IPS-18c (cell line): ENCODE measurements at regions not wholly inside any gene's neighbourhood (a gene's known extent, or its start where the extent isn't known, plus 50 kb on each side); places are given as distances from the start of the nearest gene placed in this dataset.

Source experiments
- H3K4me3 ChIP-seq: 2 replicates; pipeline ENCODE4 v1.7.0; 2013; ENCODE audit warnings: low read depth, mild to moderate bottlenecking, low read length, moderate library complexity; ENCODE audit not compliant: insufficient read depth
- H3K9me3 ChIP-seq: one replicate; pipeline ENCODE4 v1.6.1; 2013; ENCODE audit warnings: mild to moderate bottlenecking, low read length, moderate library complexity; ENCODE audit not compliant: control insufficient read depth, insufficient read depth

DNA sequence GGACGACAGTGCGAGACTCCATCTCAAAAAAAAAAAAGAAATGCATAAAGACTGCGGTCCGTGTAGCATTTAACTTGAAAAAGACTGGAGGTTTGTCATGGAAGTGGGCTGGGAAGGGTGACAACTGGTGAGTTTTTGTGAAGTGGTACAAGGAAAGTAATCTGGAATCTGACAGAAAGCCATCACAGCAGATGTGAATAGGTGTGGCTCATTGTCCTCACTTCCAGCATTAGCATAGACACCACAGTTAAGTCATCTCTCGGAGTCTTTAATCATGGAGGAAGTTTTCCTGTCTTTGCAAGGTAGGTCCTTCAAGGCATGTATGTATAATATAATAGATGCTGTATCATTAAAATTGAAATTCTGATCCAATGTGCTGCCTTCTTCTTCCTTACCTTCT lies 453.2 kb downstream of the TFAP2A start:
- no peak overlapping the region for H3K4me3 ChIP-seq
- no peaks in the 10 kb centered on the region for H3K9me3 ChIP-seq

DNA sequence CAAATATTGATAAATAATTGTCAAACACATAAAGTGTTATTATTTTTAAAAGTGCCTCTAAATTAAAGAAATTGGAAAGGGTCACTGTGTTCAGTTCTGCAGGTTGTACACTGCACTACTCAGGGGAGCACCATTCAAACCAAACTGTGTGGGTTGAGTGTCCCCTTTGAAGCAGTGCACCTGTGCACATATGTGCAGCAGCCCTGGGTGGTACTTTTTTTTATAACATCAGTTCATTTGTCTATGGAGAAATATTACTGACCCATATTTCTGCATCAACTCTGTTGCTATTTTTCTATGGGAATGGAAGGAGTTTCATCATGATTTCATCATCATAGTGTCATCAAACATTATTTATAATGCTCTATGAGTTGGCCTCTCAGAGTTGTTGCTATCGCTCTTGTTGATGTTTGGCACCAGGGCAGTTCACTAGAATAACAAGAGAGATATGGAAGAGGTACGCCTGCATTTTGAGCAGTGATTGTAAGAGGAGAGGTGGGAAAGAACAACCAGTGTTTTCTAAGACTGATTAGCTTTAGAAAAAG lies 457.6 kb downstream of the TFAP2A start:
- H3K4me3 ChIP-seq = no peak overlapping the region
- H3K9me3 ChIP-seq = no peaks in the 10 kb centered on the region

DNA sequence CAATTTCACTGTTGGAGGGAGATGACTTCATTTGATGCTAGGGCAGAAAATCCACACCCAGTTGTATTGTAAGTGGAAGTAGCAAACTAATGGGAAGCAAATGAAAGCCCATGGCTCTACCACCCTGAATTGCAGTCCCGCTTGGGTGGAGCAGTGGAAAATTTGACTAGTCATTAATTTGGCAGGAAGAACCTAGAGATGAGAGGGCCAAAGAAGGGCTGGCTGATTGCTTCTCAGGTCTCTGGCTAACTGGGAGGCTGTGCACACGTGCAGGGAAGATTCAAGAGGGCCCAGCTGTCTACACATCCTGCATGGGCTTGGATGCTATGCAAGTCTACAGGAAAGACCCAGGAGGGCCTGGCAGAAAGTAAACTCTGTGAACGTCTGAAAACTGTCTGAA lies 466.2 kb downstream of the TFAP2A start:
- Histone ChIP-seq H3K9me3 (no peaks in the 10 kb centered on the region), H3K4me3 (no peak overlapping the region)

DNA sequence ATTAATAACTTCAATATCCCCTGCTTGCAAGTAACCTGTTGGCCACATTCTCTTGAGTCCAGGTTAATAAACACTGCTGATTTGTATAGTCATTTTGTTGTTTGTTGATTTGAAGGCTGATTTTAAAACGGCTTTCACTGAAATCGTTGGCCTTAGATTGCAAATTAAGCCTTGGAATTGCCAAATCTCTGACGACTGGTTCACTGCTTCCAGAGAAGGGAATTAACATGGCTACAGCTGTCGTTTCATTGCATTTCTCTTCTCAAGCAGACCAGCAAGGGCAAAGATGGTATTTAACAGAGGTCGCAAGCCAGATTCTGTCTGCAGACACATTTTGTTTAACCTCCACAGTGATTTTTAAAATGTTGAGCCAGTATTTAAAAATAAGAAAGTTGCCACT lies 470.9 kb downstream of the TFAP2A start:
- peaks cover 3% of the 10 kb centered on the region for H3K9me3 ChIP-seq
- H3K4me3 ChIP-seq = no peak overlapping the region

DNA sequence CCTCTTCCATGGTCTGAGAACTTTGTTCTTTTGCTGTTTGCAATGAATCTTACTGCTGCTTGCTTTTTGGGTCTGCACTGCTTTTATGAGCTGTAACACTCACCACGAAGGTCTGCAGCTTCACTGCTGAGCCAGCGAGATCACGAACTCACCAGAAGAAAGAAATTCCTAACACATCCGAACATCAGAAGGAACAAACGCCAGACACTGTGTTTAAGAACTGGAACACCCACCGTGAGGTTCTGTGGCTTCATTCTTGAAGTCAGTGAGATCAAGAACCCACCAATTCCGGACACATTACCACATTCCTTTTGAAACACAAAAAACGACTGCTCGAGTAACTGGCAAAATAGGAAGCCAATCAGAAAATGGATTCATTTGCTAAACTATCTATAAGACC lies 471.8 kb downstream of the TFAP2A start:
- Histone ChIP-seq H3K9me3 (peaks cover 3% of the 10 kb centered on the region), H3K4me3 (no peak overlapping the region)

DNA sequence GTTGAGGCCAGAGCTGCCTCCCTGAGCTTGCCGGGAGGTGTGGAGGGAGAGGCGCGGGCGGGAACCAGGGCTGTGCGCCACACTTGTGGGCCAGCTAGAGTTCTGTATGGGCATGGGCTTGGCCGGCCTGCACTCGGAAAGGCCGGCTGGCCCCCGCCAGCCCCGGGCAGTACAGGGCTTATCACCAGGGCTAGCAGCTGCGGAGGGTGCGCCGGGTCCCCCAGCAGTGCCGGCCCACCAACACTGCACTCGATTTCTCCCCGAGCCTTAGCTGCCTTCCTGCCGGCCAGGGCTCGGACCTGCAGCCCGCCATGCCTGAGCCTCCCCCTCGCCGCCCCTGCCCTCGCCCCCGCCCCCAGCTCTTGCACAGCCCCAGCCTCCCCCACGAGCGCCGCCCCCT lies 472.7 kb downstream of the TFAP2A start:
- peaks cover 3% of the 10 kb centered on the region for H3K9me3 ChIP-seq
- H3K4me3 ChIP-seq = no peak overlapping the region

DNA sequence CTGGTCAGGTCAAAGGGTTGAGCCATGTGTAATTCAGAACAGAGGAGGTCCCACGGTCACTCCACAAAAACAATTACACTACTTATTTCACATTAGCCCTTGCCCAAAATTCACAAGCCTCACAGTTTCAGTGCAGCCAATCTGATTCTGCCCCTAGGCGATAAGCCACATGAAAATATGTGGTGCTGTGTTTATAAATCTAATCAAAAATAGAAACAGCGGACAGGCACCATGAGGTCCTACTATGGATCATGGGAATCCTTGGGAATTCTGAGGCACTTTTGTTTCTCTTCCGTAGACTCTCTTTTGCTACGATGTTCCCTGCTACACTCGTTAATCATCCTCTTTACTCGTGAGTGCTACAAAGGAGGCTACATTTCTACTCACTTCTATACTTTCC lies 476.1 kb downstream of the TFAP2A start:
- Histone ChIP-seq H3K9me3 (peaks cover 3% of the 10 kb centered on the region), H3K4me3 (no peak overlapping the region)

DNA sequence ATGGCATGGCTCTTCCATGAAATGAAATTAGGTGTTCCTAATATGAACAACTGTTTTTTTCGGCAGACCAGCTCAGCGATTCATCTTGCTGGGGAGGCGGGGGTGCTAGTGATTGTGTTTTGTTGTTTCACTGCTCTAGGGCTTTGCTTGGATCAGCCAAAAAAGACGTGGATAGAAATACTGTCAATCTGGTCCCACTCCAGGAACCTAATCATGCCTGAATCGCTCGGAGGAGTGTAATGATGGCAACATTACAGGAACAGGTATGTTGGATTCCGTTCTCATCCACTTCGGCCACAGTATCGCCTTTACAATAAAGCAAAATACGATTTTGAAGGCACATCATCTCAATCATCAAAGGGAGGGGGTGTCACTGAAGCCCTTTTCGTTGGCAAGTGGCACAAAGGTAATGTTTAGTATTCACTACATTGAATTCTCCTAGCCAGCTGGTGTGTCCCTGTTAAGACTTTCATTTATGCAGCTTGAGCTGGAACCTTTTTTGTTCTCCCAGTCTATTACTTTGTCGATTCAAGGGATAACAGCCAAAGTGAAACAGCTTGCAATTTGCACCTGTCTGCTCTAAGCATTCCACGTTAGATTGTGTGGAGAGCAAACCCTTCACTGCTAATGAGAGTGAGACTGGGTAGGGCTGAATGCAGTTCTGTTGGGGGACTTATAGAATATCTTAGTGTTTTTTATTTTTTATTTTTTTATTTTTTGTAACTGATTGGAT lies 477.7 kb downstream of the TFAP2A start:
- Histone ChIP-seq H3K4me3 (no peak overlapping the region), H3K9me3 (peaks cover under 1% of the 10 kb centered on the region)

DNA sequence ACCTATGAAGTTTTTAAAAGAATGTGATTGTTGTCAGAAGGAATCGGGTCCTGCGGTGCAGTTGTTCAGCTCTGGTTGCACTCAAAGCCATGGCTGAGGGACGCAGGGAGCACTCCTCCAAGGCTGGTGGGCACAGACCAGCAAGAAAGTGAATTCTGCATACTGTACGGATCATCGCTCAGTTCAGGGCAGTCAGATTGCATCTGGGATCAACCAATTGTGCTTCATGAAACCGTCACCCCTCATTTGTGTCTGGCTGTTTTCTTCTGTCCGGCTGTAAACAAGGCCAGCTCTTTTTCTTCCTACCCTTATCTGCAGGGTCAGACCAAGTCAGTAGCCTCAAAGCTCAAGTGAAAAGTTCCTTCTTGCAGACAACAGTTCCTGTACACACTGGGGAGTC lies 478.3 kb downstream of the TFAP2A start:
- H3K4me3 ChIP-seq = no peak overlapping the region
- H3K9me3 ChIP-seq = no peaks in the 10 kb centered on the region

DNA sequence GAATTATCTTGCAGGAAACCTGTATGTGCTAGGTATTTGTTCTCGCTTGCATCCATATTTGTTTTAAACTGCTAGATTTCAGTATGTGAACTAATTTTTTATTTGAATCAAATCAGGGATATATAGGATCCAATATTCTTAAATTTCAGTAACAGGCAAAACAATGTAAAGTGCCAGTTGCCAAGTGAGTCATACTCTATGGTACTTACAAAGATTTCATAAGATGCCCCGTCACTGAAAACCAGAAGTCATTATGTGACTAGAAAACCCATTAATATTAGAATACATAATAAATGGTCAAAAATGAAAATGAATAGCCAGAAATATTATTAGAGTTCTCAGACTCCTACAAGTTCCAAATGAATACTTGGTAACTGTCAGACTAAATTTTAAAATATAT lies 481.2 kb downstream of the TFAP2A start:
- Histone ChIP-seq H3K4me3 (no peak overlapping the region), H3K9me3 (no peaks in the 10 kb centered on the region)

DNA sequence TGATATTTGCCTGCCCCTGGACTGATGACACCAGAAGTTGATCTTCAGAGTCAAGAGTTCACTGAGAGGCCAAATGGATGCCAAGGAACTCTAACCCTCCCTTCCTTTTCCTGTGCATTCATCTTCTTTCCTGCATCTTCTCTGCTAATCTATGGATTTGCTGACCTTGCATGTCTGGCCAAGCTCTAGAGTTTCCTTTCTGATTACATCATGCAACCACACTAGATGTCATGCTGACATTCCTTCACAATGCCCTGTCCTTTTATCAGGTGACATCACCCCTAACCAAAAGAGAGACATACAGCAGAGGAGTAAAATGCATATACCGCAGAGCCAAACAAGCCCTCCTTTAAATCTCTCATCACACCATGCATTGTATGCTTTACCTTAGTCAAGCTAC lies 487.6 kb downstream of the TFAP2A start:
- Histone ChIP-seq H3K9me3 (no peaks in the 10 kb centered on the region), H3K4me3 (no peak overlapping the region)

DNA sequence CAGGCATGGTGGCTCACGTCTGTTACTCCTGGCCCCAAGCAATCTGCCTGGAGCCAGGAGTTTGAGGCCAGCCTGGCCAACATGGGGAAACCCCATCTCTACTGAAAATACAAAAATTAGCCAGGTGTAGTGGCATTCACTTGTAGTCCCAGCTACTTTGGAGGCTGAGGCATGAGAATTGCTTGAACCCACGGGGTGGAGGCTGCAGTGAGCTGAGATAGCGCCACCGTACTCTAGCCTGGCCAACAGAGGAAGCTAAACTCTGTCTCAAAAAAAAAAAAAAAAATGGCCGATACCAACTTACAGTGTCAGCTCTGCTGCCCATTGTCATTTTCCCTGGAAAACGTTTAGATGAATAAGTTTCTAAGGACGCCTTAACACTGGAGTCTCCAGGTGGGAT lies 489.9 kb downstream of the TFAP2A start:
- Histone ChIP-seq H3K4me3 (no peak overlapping the region), H3K9me3 (no peaks in the 10 kb centered on the region)

DNA sequence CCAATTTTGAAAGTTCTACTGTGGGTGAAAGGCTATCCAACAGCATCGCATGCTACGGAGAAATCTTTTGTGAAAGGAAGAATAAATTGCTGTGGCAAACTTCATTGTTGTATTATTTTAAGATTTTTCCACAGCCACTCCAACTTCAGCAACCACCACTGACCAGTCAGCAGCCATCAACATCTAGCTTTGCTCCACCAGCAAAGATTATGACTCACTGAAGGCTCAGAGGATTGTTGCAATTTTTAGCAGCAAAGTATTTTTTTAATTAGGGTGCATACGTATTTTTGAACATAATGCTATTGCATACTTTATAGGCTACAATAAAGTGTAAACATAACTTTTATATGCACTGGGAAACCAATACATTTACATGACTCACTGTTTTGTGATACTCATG lies 493.5 kb downstream of the TFAP2A start:
- H3K4me3 ChIP-seq = no peak overlapping the region
- no peaks in the 10 kb centered on the region for H3K9me3 ChIP-seq

DNA sequence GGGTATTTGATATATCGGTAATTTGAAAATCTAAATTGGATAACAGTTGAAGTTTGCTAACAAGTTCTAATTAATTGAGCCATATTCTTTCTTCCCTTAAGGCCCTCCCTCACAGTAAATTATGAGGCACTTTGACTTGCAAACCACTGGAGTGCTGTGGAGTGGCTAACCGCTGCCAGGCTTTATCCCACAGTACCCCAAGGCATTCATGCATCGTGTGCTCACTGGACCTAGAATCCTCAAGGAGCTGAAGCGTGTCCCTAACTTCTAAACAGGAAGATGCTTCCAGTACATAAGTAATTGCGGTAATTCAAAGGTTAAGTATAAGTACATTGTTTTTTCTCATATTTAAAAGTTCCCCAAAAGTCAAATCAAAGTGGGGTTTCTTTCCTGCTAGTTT lies 499.9 kb downstream of the TFAP2A start:
- no peaks in the 10 kb centered on the region for H3K9me3 ChIP-seq

DNA sequence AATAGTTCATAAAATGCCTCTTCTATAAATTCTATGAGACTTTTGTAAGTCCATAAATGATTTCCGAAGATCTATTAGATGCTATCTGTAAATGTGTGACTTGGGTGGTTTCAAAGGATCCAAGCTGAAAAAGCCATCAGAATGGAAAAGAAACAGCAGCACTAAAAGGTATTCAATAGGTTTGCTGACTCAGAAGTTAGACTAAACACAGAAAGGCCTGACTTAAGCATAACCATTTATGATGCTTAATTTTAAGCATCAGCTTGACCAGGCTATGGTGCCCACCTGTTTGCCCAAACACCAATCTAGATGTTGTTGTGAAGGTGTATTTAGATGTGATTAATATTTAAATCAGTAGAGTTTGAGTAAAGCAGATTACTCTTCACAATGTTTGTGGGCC lies 513.5 kb downstream of the TFAP2A start:
- H3K4me3 ChIP-seq = no peak overlapping the region
- H3K9me3 ChIP-seq = no peaks in the 10 kb centered on the region

More for the DNA sequence above, 499.9 kb downstream of the TFAP2A start:
- H3K4me3 ChIP-seq = no peak overlapping the region

DNA sequence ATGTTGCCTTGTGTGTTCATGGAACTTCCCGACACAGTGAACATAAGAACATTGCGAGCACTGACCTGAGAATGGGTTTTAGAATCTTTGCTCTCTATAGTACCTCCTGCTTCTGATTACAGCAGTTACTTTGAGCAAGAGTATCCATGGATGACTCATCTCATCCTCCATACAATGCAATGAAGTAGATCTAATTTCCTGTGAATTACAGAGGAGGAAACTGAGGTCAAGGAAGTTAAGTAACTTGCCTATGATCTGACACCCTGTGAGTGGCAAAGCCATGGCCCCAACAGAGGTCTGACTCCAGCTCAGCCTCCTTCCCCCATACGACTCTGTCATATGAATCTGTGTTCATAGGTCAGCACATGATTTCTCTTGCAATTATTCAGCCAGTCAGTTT lies 518.1 kb downstream of the TFAP2A start:
- Histone ChIP-seq H3K4me3 (no peak overlapping the region), H3K9me3 (no peaks in the 10 kb centered on the region)

DNA sequence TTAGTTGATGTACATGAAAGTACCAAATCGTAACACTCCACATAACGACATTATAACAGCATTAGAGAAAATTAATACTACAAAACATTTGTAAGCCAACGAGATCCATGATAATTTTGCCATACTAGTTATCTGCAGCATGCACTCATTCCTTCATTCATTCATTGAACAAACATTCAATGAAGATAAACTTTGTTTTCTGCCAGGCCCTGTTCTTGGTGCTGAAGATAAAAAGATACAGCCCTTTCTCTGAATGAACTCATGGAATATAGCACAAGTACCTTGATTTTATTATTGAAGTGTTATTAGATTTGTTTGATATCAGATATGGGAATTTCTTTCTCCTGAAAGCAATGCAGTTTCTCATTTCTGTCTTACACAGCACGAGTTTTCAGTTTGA lies 524.0 kb downstream of the TFAP2A start:
- H3K4me3 ChIP-seq = no peak overlapping the region
- H3K9me3 ChIP-seq = no peaks in the 10 kb centered on the region

DNA sequence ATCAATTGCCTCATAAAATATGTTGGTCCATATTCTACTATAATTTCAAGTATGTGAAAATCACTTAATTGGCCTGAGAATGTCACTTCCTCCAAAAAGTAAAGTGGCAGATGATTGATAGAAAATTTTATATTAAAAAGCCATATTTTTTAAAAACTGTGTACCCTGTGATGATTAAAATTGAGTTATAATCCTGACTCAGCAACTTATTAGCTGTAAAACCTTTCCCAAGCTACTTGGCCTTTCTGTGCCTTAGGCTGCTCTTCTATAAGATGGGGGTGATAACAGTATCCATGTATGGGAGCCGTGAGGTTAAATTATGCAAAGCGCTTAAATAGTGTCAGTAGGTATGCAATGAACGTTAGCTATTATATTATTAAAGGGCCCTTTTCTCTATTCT lies 524.4 kb downstream of the TFAP2A start:
- Histone ChIP-seq H3K4me3 (no peak overlapping the region), H3K9me3 (no peaks in the 10 kb centered on the region)

DNA sequence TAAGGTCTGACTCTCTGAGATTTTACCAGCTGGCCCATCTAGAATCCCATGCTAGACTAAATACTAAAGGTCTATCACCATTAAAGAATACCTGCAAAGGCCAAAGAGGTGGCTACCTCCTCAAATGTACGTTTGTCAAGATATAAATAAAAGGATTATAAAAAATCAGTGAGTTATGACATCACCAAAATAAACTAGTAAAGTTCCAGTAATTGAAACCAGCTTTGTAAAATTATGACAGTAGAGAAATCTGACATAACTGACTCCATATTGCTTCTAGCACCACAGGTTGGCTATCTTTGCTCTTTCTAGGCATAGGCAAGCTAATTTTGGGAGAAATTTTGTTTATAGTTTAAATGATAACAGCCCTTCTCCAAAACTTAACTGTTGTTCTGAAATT lies 536.3 kb downstream of the TFAP2A start:
- Histone ChIP-seq H3K9me3 (no peaks in the 10 kb centered on the region), H3K4me3 (no peak overlapping the region)
